Osteoblast (primary cell): ENCODE measurements at regions not wholly inside any gene's neighbourhood (a gene's known extent, or its start where the extent isn't known, plus 50 kb on each side); places are given as distances from the start of the nearest gene placed in this dataset.

Experiments
- DNase-seq: peaks from one replicate; pipeline ENCODE4 v3.0.0; 2011; ENCODE audit warnings: low spot score, mixed read lengths; ENCODE audit not compliant: insufficient read length; ENCODE audit errors: missing footprints
- H2AFZ ChIP-seq: 2 replicates; pipeline ENCODE4 v1.6.0; 2011; ENCODE audit warnings: mild to moderate bottlenecking, low read length
- H3K27ac ChIP-seq: 2 replicates; pipeline ENCODE4 v1.5.1; 2011; ENCODE audit warnings: mild to moderate bottlenecking, low read depth, low read length, moderate library complexity
- H3K27me3 ChIP-seq: 2 replicates; pipeline ENCODE4 v1.6.0; 2012; ENCODE audit warnings: mild to moderate bottlenecking, control low read depth, inconsistent platforms, low read length, moderate library complexity; ENCODE audit not compliant: insufficient read depth
- H3K36me3 ChIP-seq: 2 replicates; pipeline ENCODE4 v1.5.1; 2011; ENCODE audit warnings: mild to moderate bottlenecking, low read length, control low read depth, moderate library complexity; ENCODE audit not compliant: insufficient read depth
- H3K4me1 ChIP-seq: 2 replicates; pipeline ENCODE4 v1.5.1; 2011; ENCODE audit warnings: mild to moderate bottlenecking, low read length, control low read depth, moderate library complexity; ENCODE audit not compliant: insufficient read depth
- H3K4me2 ChIP-seq: 2 replicates; pipeline ENCODE4 v1.6.0; 2011; ENCODE audit warnings: mild to moderate bottlenecking, low read length; ENCODE audit not compliant: insufficient read depth
- H3K4me3 ChIP-seq: fragments of 200-600 bp; sonication (generic); 3 replicates; pipeline ENCODE4 v1.5.1; 2012; ENCODE audit warnings: mild to moderate bottlenecking, low read length, inconsistent platforms; ENCODE audit not compliant: insufficient read depth
- H3K79me2 ChIP-seq: 2 replicates; pipeline ENCODE4 v1.6.0; 2012; ENCODE audit warnings: mild to moderate bottlenecking, low read length, control low read depth, inconsistent platforms; ENCODE audit not compliant: insufficient read depth
- H3K9me3 ChIP-seq: 2 replicates; pipeline ENCODE4 v1.5.1; 2011; ENCODE audit warnings: low read depth, low read length, control low read depth
- H4K20me1 ChIP-seq: 2 replicates; pipeline ENCODE4 v1.6.0; 2012; ENCODE audit warnings: mild to moderate bottlenecking, low read length, control low read depth; ENCODE audit not compliant: insufficient read depth
- TF ChIP-seq, protein P1 (sequence below): IDR thresholded peaks from 2 replicates; pipeline ENCODE4 v1.5.1; 2011; ENCODE audit warnings: mild to moderate bottlenecking, low read depth, low read length, moderate library complexity; ENCODE audit errors: extremely low read depth

DNA sequence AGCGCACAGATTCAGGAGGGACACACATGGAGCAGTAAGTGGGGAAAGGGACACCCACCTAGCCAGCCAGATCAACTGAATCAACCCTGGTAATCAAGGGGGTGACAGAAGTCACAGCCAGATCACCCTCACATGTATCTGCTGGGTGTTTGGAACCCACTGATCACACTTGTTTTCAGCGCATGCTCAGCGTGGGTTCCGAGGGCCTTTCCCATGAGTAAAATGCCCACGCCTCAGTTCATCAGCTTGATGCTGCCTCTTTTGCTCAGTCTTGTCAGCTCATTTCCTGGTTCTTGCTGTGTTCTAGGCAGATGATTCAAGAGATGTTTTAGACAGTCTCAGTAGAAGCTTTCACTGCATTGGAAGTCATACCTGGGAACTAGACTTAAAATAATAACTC, 123.2 kb upstream of the SLC30A5 start:
- DNase-seq, result no peak
- H4K20me1 ChIP-seq, result no peaks in the 10 kb centered on the region
- no peaks in the 10 kb centered on the region for H3K79me2 ChIP-seq
- no peaks in the 10 kb centered on the region for H3K4me1 ChIP-seq
- no peak overlapping the region for H2AFZ ChIP-seq
- H3K27me3 ChIP-seq, result peaks cover 22% of the 10 kb centered on the region
- H3K27ac ChIP-seq, result no peak overlapping the region
- TF ChIP-seq, protein P1, sequence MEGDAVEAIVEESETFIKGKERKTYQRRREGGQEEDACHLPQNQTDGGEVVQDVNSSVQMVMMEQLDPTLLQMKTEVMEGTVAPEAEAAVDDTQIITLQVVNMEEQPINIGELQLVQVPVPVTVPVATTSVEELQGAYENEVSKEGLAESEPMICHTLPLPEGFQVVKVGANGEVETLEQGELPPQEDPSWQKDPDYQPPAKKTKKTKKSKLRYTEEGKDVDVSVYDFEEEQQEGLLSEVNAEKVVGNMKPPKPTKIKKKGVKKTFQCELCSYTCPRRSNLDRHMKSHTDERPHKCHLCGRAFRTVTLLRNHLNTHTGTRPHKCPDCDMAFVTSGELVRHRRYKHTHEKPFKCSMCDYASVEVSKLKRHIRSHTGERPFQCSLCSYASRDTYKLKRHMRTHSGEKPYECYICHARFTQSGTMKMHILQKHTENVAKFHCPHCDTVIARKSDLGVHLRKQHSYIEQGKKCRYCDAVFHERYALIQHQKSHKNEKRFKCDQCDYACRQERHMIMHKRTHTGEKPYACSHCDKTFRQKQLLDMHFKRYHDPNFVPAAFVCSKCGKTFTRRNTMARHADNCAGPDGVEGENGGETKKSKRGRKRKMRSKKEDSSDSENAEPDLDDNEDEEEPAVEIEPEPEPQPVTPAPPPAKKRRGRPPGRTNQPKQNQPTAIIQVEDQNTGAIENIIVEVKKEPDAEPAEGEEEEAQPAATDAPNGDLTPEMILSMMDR, result no peak
- no peak overlapping the region for H3K4me3 ChIP-seq
- no peak overlapping the region for H3K4me2 ChIP-seq
- H3K9me3 ChIP-seq, result no peaks in the 10 kb centered on the region
- H3K36me3 ChIP-seq, result no peaks in the 10 kb centered on the region

DNA sequence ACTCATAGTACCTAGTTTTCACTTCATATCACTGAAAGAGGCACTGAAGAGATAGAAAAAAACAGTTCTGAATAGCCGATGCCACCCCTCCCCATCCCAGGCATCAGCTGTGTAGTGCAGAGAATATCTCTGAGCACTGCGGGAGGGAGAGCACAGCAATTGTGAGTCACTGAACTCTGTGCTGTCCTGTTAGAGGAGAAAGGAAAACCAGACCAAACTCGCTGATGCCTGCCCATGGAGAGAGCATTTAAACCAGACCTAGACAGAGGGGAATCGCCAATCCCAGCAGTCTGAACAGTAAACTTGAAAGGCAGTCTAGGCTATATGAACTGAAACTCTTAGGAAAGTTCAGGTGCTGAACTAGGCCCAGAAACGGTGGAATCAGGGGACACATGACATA, 120.1 kb upstream of the SLC30A5 start:
- Histone ChIP-seq H3K27me3 (peaks cover 22% of the 10 kb centered on the region), H3K9me3 (no peaks in the 10 kb centered on the region), H4K20me1 (no peaks in the 10 kb centered on the region), H3K36me3 (no peaks in the 10 kb centered on the region), H3K27ac (no peak overlapping the region), H3K4me3 (no peak overlapping the region), H3K4me2 (no peak overlapping the region), H3K4me1 (no peaks in the 10 kb centered on the region), H3K79me2 (no peaks in the 10 kb centered on the region), H2AFZ (no peak overlapping the region)
- TF ChIP-seq, protein P1, result no peak
- DNase-seq, result no peak

DNA sequence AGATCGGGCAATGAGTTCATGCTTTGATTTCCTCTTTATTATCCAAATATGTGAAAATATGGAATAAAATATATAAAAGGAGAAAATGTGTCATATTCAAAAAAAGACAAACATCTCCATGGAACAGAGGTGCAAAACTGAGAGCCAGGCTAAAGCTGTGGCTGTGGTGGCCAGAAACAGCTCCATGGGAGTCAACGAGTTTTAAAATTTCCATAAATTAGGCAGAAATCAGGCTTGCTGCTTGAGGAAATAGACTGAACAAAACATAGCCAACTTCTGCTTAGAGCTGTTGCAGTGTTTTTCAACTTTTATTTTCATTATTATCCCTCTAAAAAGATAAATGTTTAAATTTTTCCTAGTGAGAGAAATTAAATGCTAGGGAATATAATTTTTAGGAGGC, 110.8 kb upstream of the SLC30A5 start:
- H3K4me1 ChIP-seq, result no peaks in the 10 kb centered on the region
- no peak overlapping the region for H3K4me2 ChIP-seq
- no peaks in the 10 kb centered on the region for H3K36me3 ChIP-seq
- no peaks in the 10 kb centered on the region for H4K20me1 ChIP-seq
- DNase-seq, result no peak
- no peak overlapping the region for H2AFZ ChIP-seq
- no peak overlapping the region for H3K27ac ChIP-seq
- TF ChIP-seq, protein P1, result no peak
- no peaks in the 10 kb centered on the region for H3K79me2 ChIP-seq
- H3K9me3 ChIP-seq, result no peaks in the 10 kb centered on the region
- H3K4me3 ChIP-seq, result no peak overlapping the region
- H3K27me3 ChIP-seq, result no peaks in the 10 kb centered on the region

DNA sequence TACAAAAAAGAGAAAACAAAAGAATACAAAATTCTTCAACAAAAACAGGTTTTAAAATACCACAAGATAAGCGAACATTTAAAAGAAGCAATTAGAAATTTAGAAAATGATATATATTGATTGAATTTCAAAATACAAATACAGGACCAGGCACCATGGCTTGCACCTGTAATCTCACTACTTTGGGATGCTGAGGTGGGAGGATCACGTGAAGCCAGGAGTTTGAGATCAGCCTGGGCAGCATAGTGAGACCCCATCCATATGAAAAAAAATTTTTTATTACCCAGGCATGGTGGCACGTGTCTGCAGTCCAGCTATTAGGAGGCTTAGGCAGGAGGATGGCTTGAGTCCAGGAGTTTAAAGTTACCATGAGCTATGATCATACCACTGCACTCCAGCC, 109.9 kb upstream of the SLC30A5 start:
- TF ChIP-seq, protein P1, result no peak
- H3K27me3 ChIP-seq, result no peaks in the 10 kb centered on the region
- H3K36me3 ChIP-seq, result no peaks in the 10 kb centered on the region

More for the DNA sequence above, 109.9 kb upstream of the SLC30A5 start:
- no peak for DNase-seq
- Histone ChIP-seq H3K79me2 (no peaks in the 10 kb centered on the region), H3K27ac (no peak overlapping the region), H3K4me2 (no peak overlapping the region), H2AFZ (no peak overlapping the region), H3K4me3 (no peak overlapping the region), H4K20me1 (no peaks in the 10 kb centered on the region), H3K9me3 (no peaks in the 10 kb centered on the region), H3K4me1 (no peaks in the 10 kb centered on the region)
